Thymus (tissue), 11 donors: ENCODE measurements at regions not wholly inside any gene's neighbourhood (a gene's known extent, or its start where the extent isn't known, plus 50 kb on each side); places are given as distances from the start of the nearest gene placed in this dataset.

ENCODE experiments used
- DNase-seq, 9 donors: peaks; one replicate each; pipeline ENCODE4 v3.0.0-alpha.2; 2013; ENCODE audit warnings: low spot score in 9 of 9, low read depth in 6 of 9, missing footprints in 1 of 9
- H3K27ac ChIP-seq, 2 donors: one replicate each; pipeline ENCODE4 v1.5.1; 2013; ENCODE audit warnings: control low read depth in 1 of 2, low read depth in 1 of 2, low read length in 1 of 2, mild to moderate bottlenecking in 1 of 2, moderate library complexity in 1 of 2
- H3K27me3 ChIP-seq, 2 donors: one replicate each; pipeline ENCODE4 v1.5.1; 2013; ENCODE audit warnings: low read length in 1 of 2; ENCODE audit not compliant: control insufficient read depth in 2 of 2, insufficient read depth in 1 of 2
- H3K36me3 ChIP-seq, 2 donors: one replicate each; pipeline ENCODE4 v1.5.1; 2013; ENCODE audit warnings: low read length in 1 of 2, mild to moderate bottlenecking in 1 of 2, moderate library complexity in 1 of 2; ENCODE audit not compliant: control insufficient read depth in 2 of 2, insufficient read depth in 2 of 2
- H3K4me1 ChIP-seq, 2 donors: one replicate each; pipeline ENCODE4 v1.5.1; 2013; ENCODE audit warnings: low read length in 2 of 2; ENCODE audit not compliant: control insufficient read depth in 2 of 2, insufficient read depth in 2 of 2
- H3K4me3 ChIP-seq, 2 donors: one replicate each; pipeline ENCODE4 v1.5.1; 2013; ENCODE audit warnings: low read length in 2 of 2, control low read depth in 1 of 2, mild to moderate bottlenecking in 1 of 2
- H3K9me3 ChIP-seq, 2 donors: one replicate each; pipeline ENCODE4 v1.5.1; 2013; ENCODE audit warnings: low read length in 1 of 2, mild to moderate bottlenecking in 1 of 2; ENCODE audit not compliant: control insufficient read depth in 2 of 2, insufficient read depth in 1 of 2
- WGBS: extraction: QIAGEN DNeasy Blood & Tissue Kit; methylation state at CpG from one replicate; pipeline ENCODE4 v1.1.7; 2013; 5-methylcytosine and 5-hydroxymethylcytosine counted together
- donor health status: healthy.

- Histone ChIP-seq H3K4me3 (no peak overlapping the region), H3K36me3 (no peaks in the 10 kb centered on the region), H3K4me1 (peaks cover 15 to 25% of the 10 kb centered on the region in 2 donors), H3K27me3 (no peaks in the 10 kb centered on the region), H3K9me3 (peaks cover 0 to 3% of the 10 kb centered on the region in 2 donors), H3K27ac (peak overlapping the region; percentile 78 to 88)
- DNase-seq = peak; percentile 39 to 90 (median 67)
These were observed 67.2 kb upstream of the C1GALT1C1 start for GRCh38 chrX:120697053-120697452.

- Histone ChIP-seq H3K9me3 (peaks cover 0 to 3% of the 10 kb centered on the region in 2 donors), H3K27me3 (no peaks in the 10 kb centered on the region), H3K4me3 (no peak overlapping the region), H3K36me3 (no peaks in the 10 kb centered on the region), H3K27ac (no peak overlapping the region), H3K4me1 (peaks cover 15 to 20% of the 10 kb centered on the region in 2 donors)
- no peak for DNase-seq
- WGBS = over 99% methylated on average over 2 of the region's 2 CpGs
These were observed 62.5 kb upstream of the C1GALT1C1 start for GRCh38 chrX:120692319-120692718.

- Histone ChIP-seq H3K36me3 (no peaks in the 10 kb centered on the region), H3K27me3 (no peaks in the 10 kb centered on the region), H3K27ac (no peak overlapping the region), H3K4me3 (no peak overlapping the region), H3K4me1 (peaks cover 7 to 8% of the 10 kb centered on the region in 2 donors), H3K9me3 (no peaks in the 10 kb centered on the region)
- DNase-seq = no peak
- WGBS = 99% methylated on average over 4 of the region's 4 CpGs
These were observed 61.1 kb upstream of the C1GALT1C1 start for GRCh38 chrX:120690941-120691340.

- no peaks in the 10 kb centered on the region for H3K36me3 ChIP-seq
- H3K9me3 ChIP-seq = no peaks in the 10 kb centered on the region
- H3K27me3 ChIP-seq = no peaks in the 10 kb centered on the region
- 97% methylated on average over 3 of the region's 3 CpGs for WGBS
- H3K4me3 ChIP-seq = no peak overlapping the region
- no peak for DNase-seq
- H3K4me1 ChIP-seq = peaks cover under 1 to 2% of the 10 kb centered on the region in 2 donors
- H3K27ac ChIP-seq = no peak overlapping the region
These were observed 60.5 kb upstream of the C1GALT1C1 start for GRCh38 chrX:120690344-120690743.

DNA sequence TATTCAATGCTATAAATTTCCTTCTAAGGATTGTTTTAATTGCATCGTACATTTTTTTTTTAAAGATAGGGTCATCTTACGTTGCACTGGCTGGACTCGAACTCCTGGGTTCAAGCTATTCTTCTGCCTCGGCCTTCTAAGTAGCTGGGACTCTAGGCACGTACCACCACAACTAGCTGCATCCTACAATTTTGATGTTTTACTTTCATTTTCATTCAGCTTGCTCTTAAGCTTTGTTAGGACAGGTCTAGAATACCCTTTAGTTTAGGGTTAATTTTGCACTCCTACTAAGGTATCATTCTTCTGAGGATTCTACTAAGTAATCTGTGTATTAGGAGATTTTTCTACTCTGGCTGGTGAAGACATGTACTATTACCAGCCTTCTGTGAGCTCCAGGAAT lies 50.2 kb upstream of the C1GALT1C1 start:
- Histone ChIP-seq H3K9me3 (peaks cover 0 to 3% of the 10 kb centered on the region in 2 donors), H3K4me1 (no peaks in the 10 kb centered on the region), H3K36me3 (no peaks in the 10 kb centered on the region), H3K4me3 (no peak overlapping the region), H3K27ac (no peak overlapping the region), H3K27me3 (no peaks in the 10 kb centered on the region)
- DNase-seq = no peak
- 92% methylated on average over 5 of the region's 5 CpGs for WGBS
